Hepatocyte (in vitro differentiated cells): ENCODE measurements at regions not wholly inside any gene's neighbourhood (a gene's known extent, or its start where the extent isn't known, plus 50 kb on each side); places are given as distances from the start of the nearest gene placed in this dataset.

ENCODE experiments used
- CTCF ChIP-seq: fragments of 200-600 bp; sonication (generic); IDR thresholded peaks from 2 replicates; pipeline ENCODE4 v1.5.1; 2016; ENCODE audit warnings: antibody characterized with exemption, mild to moderate bottlenecking; ENCODE audit not compliant: poor library complexity
- EZH2phosphoT487 ChIP-seq: fragments of 200-600 bp; sonication (generic); IDR thresholded peaks from one replicate; pipeline ENCODE4 v1.6.1; 2018; ENCODE audit warnings: antibody characterized with exemption, mild to moderate bottlenecking, low read depth, moderate library complexity; ENCODE audit not compliant: unreplicated experiment, severe bottlenecking

- no peak for TF ChIP-seq CTCF
- TF ChIP-seq EZH2phosphoT487 = no peak
Observed at GRCh38 chr9:27940535-27940934, 367.3 kb upstream of the C9orf72 start.
